NCI-H1105 treated with DMSO at 0.1 percent for 48 hours (cell line): ENCODE measurements at regions not wholly inside any gene's neighbourhood (a gene's known extent, or its start where the extent isn't known, plus 50 kb on each side); places are given as distances from the start of the nearest gene placed in this dataset.
"Not testable (repeated sequence)": the region's sequence is repeated elsewhere in the genome, so short reads cannot be mapped to it uniquely, and the experiment has no call there.

Source experiments
- DNase-seq: peaks from one replicate; lab custom pipeline; 2025; lab: John Stamatoyannopoulos, UW

DNA sequence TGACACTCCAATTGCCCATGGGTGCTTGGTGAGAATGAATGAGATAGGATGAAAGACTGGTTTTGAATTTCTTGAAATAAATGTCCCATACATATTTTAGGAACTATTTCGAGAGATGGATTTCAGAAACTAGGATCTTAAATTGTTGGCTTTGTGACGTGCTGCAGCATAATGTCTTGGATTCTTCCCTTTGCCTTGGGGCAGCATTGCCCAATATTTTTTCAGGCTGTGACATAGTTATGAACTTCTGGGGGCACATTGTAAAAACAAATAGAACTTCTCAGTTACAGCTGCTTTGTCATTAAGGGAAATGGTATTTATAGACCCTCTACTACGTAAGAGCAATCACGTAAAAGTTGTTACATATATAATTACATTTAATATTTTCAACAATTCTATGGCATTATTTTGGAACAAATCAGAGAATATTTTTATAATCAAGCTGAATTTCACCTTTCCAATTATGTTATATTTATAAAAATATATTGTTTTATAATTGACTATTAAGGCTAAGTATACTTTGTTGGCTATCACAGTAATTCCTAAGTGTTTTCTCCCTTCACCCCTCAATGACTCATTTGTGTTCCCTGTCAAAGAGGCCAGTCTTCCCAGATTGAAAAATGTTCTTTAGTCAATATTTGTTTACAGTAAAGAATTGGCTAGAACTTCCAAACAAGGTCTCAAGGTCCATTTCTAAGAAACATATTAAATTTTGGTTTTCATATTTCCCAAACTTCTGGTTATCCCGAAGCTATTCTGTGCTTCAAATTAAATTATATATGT, 1388.3 kb upstream of the ACO1 start:
- DNase-seq: no peak

DNA sequence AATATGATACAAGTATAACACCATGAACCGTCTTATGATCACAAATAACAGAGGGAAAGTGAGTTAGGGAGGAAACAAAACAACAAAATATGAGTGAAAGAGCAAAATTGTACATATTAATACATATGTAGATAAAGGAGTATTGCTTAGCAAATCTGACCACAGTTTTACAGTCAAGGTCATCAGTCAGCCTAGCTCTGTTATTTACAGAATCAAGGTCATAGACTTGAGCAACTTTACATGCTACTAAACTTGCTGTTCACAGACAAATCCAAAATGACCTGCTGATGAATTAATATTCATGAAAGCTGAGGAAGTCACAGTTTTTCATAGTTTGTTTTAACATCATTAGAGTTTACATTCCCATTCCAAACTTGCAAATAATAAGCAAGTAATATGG, 1387.7 kb upstream of the ACO1 start:
- no peak for DNase-seq

DNA sequence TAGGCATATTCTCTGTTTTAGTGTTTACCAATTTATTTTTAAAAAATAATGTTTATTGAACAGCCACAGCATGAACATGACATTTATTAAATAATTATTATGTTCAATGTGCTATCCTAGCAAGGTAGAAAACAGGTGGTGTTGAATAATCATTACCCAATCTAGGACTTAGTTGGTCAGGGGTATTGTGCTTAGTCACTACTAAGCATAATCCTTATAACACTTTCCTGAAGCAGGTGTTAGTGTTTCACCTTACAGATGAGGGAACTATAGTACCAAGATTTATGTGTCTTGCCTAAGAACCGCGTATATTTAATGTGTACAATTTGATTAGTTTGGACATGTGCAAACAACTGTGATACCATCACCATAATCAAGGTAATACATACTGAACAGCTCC, 1387.2 kb upstream of the ACO1 start:
- no peak for DNase-seq

DNA sequence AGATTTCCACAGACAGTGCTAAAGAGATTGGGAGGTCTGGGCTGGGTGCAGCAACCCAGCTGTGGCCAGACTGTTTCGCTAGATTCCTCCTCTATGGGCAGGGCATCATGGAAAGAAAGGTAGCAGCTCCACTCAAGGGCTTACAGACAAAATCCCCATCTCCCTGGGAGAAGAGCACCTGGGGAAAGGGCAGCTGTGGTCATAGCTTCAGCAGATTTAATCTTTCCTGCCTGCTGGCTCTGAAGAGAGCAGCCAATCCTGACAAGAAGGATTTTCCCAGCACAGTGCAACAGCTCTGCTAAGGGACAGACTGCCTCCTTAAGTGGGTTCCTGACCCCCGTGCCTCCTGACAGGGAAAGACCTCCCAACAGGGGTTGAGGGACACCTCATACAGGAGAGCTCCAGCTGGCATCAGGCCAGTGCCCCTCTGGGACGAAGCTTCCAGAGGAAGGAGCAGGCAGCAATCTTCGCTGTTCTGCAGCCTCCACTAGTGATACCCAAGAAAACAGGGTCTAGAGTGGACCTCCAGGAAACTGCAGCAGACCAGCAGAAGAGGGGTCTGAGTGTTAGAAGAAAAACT, 1379.3 kb upstream of the ACO1 start:
- no peak for DNase-seq

DNA sequence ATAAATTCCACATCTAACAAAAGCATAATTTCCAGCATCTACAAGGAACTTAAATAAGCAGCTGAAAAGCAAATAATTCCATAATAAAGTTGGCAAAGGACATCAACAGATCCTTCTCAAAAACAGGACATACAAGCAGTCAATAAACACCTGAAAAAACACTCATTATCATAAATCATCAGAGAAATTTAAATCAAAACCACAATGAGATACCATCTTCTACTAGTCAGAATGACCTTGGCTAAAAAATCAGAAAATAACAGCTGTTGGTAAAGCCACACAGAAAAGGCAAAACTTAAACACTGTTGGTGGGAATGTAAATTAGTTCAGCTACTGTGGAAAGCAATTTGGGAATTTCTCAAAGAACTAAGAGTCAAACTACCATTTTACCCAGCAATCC, 1371.1 kb upstream of the ACO1 start:
- DNase-seq: peak; percentile 31

DNA sequence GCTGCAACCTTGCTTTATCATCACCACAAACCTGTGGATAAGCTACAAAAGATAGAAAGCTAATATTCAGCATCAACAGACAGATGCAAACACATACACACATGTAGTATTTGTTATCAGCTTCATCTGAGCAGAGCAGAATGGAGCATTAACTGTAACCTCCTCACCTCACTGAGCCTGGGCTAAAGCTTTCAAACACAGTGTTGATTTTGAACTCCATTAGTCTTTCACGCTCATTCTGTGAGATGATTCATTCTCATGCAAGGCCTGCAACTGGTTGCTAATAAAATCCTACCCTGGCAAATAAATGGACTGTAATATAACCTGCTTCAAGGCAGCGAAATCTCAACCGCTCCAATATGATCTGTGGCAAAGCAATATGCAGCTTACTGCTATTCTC, 1360.6 kb upstream of the ACO1 start:
- no peak for DNase-seq

DNA sequence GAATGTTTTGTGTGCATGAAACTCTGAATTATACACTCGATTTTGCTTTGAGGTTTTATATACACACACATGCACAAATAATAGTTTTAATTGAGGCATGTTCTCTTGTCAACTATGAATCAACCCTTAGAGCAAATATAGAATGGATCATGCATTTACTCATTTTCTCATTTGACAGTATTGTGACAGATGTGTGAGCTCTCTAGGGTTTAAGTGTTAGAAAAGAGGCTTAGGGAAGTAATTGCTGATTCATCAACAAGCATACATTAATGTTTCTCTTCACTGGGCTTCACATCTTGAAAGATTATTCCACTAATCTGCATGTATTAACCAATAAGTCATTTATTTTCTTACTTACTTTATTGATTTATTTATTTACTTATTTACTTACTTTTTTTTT, 1356.8 kb upstream of the ACO1 start:
- no peak for DNase-seq

DNA sequence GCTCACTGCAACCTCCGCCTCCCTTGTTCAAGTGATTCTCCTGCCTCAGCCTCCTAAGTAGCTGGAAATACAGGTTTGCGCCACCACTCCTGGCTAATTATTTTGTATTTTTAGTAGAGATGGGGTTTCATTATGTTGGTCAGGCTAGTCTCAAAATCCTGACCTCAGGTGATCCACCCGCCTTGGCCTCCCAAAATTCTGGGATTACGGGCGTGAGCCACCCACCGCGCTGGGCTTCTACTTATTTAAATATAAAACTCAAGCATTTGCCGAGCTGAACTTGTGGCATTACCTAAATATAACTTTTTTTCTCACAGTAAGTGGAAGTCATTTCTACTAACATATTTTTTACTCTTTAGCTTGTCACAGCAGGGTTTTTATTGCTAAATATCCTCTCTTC, 1356.3 kb upstream of the ACO1 start:
- no peak for DNase-seq

DNA sequence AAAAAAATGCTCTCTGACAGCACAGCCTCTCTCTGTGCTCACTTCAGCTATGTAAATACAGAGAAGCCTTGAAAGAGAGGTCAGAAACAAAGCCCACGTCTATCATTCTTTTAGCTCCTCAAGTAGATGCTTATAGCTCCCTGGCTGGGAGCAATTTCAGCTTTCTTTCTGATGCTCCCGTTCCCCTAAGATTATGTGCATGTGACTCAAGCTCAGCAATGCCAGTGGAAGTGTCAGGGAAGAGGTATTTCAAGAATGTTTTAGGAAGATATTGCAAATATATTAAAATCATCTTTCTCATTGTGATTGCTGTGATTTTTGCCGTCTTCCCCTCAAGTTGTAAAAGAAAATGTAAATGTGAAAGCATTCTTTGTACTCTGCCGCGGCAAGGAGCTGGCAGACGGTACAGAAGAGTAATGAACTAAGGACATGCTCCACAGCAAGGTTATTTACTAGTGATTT, 1353.7 kb upstream of the ACO1 start:
- no peak for DNase-seq

DNA sequence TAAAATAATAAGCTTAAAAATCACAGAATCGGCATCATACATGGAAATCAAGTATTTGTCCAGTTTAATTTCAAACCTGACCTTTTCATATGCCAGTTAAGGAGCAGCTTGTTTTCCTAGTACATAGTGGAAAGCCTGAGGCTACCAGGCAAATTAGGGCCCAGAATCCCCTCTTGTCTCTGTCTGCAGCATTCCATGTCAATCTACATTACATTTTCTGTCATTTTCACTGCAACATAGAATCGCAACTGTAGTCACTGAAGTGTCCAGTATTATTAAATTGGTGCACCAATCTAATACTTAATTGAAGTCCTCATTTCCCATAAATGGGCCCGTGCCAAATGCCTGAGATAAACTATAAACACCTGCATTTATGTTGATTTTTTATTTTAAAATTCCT, 1352.2 kb upstream of the ACO1 start:
- no peak for DNase-seq

DNA sequence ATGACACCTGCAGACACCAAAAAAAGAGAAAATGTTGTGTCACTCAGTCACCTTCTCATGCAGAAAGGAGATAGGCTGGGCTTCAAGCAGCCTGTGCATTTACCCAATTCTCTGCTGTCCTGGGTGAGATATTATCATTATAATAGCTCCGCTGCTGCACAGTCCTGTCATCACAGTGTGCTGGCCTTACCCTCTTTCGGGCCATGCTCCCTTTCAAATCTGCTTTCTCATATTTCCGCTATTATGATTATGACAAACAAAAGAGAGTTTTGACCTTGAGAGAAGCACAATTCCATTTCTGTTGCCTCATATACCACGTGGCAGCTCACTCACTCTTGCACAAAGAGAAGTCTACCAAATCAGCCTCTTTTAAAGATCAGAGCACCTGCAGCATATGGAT, 1350.1 kb upstream of the ACO1 start:
- DNase-seq: no peak

DNA sequence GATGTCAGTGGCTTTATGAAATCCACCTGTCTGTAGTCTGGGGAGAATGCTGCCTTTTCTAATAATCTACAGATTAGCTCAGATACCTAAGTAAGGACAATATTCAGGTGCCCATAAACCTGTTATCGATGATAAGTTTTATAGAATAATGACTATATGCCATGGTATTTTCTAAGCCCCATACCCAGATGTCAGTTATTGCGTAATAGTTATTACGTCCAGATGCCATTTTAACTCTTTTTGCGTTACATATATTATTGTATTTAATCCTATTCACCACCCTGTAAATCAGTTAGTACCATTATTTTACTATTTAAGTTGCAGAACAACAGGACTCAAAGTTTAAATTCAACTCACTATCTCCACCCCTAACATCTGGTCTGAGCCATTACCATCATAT, 1343.9 kb upstream of the ACO1 start:
- DNase-seq: no peak

DNA sequence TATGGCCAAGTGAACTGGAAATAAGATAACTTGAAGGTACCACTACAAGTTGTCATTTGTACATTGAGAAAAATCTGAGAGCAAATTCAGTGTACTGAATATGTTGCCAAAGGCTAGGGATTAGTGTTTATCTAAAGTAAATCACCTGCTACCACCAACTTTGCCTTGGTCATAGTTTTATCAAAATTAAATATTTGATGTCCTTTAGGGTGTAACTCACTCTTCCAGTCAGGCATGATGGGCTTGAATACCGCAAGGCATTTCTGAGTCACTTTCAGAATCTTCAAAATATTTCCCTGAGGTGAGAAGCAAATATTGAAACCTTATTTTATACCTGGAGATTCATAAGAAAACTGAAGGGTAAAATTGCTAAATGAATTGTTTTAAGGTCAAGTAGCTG, 1338.6 kb upstream of the ACO1 start:
- DNase-seq: no peak

DNA sequence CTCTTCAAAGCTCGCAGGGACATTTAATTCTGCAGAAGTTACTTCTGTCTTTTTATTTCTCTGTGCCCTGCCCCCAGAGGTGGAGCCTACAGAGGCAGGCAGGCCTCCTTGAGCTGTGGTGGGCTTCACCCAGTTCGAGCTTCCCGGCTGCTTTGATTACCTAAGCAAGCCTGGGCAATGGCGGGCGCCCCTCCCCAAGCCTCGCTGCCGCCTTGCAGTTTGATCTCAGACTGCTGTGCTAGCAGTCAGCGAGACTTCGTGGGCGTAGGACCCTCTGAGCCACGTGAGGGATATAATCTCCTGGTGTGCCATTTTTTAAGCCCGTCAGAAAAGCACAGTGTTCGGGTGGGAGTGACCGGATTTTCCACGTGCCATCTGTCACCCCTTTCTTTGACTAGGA, 1322.9 kb upstream of the ACO1 start:
- DNase-seq: not testable (repeated sequence)

DNA sequence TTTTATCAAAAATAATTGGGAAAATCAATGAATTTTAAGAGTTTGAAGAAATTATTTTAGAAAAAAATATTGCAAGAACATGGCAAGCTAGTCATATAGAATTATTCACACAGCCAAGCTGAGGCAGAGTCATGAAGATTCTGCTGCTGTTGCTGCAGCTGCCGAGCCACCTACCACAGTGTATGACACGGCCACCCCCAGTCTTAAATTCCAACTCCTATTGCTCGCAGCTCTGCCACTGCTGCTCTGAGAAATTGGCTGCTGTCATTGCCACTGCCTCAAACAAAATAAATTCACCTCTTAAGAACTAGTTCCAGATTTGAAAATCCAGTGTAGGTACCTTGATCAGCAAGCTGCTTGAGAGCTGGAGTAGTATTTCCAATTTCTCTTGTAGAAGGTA, 1318.8 kb upstream of the ACO1 start:
- DNase-seq: no peak

DNA sequence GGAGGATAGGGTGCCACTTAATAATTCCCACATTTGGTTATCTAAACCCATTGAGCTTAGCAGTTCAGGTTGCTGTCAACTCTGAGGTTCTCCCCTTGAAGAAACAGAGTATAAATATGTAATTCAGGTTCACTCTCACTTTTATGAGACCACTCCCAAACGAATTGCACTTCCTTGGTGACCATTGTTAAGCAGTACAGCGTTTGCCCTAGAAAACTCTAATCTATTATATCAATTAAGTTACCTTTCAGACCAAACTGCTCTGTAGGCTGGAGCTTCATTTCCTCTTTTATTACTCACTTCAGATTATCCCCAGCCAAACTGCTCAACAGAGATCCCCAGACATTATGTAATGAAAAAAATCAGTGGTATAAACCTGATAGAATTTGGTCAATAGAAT, 1317.0 kb upstream of the ACO1 start:
- DNase-seq: no peak

DNA sequence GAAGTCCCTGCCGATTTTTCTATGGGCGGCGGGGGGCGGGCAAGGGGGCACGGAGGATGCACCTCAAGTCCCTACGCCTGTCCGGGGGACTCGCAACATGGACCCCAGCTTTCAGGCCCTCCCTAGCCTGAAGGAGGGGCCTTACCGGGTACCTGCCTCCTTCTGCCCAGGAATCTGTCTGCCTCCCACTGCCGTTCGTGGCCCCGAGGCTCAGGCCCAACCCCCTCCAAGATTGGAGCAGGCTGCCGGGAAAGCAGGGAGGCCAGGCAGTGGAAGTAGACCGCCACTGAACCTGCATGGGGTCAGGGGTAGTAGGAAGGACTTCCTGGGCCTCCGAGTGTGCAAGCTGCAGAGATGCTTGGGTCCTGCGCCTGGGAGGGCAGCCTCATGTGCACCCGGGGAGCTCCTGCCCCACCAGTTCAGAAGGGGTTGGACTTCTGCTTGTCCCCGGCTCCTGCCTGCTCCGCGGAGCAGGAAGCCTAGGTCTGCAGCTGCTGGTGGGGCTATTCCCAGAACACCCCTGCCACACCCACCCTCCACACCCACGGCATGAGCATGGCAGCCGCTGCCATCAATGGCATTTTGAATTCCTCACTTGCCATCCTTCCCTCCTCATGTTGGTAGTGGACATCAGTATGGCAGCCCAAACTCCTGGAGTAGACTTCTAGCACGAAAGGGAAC, 1312.7 kb upstream of the ACO1 start:
- no peak for DNase-seq

DNA sequence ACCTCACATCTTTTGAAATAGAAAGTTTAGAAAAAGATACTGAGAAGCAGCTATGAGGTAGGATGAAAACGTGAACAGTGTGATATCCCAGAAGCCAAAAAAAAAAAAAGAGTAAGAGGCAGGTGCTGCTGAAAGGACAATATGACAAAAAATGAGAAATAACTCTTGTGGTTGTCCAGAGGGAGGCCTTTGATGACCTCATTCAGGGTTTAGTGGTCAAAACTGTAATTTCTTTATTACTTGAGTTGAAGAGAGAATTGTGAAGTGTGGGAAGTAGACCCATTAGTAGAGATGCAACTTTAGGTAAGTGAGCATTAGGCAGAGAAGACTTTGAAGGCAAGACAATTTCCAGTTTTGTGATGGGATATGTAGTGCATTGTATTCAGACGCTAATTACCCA, 1306.3 kb upstream of the ACO1 start:
- no peak for DNase-seq

DNA sequence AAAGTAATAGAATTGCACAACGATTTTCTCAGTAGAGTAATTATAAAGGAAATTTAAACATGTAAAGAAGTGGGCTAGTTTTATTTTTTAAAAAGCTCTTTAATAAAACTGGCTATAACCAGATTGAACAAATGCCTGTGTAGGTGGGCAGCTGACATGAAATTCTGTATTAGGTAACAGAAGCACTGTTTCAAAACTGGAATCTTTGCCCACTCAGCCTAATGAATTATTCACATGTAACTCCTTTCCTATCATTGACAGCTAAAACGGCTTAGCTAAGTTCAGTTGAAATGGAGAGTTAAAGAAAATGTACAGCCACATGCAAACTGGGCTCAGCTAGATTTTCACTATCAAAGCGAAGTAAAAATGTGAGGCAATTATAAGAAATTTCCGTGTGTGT, 1300.1 kb upstream of the ACO1 start:
- DNase-seq: no peak

DNA sequence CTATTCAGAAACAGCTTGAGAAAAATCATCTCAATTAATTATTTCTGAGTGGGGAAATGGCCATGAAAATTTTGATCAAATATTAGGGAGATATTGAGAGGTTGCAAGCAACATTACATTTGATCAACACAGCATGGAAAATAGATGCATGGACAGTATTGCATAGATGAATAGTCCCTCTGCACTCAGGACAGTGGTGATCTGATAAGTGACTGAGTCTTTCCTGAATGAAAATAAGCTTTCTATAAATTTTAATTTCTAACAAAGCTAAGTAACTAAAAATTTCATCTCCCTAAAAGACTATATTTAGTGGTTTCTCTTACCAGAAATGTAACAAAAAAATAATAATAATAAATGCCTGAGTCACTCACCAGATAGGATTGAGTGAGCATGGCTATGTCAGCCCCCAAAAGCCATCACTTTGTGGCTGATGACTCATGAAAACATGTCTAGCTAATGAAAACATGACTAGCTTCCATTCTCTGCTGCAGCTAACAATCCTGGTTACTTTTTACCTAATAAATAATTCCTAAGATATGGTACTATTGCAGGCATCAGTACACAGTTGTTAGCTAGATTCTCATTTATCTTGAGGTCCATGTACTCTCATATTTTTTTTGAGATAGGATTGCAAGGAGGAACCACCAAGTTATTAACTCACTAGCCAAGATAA, 1294.8 kb upstream of the ACO1 start:
- no peak for DNase-seq

DNA sequence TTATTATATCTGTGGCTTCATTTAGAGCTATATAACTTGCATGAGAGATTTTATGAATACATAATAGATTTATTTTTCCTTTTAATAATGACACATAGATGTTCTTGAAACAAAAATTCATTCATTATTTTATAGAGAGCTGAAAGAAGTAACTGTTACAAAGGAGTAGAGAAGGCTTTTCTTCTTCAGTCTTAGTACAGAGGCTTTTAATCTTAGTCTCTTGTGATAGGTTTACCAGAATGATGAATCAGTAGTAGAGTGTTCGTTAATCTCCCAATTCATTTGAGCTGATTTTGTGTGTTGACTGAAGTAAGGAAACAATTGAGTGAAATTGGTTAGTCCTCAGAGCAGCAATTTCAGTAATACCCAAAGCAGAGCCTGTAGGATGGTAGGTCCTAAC, 1284.1 kb upstream of the ACO1 start:
- no peak for DNase-seq

DNA sequence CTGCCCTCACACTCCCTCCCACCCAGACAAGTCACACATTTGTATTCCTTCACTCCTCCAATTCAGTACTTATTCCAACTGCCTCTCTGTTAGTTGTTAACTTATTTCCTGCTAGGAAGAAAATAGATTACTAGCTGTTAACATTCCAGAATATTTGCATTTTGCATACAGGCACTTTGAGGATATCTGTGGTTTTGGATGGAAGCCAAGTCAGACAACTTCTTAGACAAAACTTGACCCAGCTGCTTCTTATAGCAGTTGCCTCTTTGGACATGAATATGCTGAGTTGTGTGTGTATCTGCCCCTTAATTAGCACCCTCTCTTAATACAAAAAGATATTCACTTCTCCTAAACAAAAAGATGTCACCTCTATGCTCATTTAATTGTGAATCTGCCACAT, 1280.6 kb upstream of the ACO1 start:
- no peak for DNase-seq

DNA sequence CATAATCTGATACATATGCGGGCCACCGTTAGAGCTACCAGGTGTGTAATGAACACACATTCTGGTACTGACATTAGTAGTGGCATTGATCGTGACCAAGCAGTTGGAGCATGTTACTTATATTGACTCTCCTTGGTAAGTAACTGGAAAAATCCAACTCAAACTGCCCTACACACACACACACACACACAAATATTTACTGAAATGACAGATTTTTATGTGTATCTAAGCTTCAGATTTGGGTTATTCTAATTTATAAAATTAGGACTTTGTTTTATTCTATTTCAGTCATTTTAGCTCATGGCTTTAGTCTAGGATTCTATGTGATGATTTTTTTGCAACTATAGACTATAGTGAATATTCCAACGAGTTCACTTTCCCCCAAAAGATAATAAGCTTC, 1280.2 kb upstream of the ACO1 start:
- DNase-seq: no peak
